ENCODE measurements at regions not wholly inside any gene's neighbourhood (a gene's known extent, or its start where the extent isn't known, plus 50 kb on each side); places are given as distances from the start of the nearest gene placed in this dataset.

DNA sequence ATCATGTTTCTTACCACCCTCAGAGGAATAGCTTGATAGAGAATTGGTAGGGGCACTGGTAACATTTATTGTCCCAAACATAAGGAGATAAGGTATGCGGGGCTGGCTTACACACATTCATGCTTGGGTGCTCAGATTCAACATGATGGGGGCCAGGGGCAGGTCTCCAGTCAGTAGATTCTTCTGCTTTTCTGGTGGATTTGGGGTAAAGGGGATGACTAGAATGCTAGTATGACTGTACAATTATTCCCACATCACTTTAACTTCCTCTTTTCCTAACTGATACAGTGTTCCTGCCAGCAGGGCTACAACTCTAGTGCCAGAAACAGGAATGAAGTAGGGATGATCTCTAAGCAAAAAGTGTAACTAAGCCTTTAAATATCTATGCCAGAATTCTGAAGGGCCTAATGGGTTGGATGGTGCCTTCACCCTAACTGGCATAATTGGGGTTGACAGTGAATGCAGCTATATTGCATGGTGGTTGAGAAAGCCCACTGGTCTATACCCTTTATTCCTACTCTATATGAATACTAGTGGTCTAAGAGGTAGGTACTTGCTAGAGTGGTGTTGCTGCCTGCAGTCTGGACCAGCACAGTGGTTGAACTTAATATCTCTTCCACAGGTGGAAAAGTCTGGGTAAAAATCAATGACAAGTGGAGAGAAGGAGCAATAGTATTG lies 117.4 kb downstream of the IL12A start:
- H3K4me3 ChIP-seq = no peak overlapping the region
- H3K9me3 ChIP-seq = no peaks in the 10 kb centered on the region
- TF ChIP-seq POLR2AphosphoS5 (IDR thresholded peaks at IDR 0.05; ENCODE audit: insufficient read depth in 1 of 2, low read depth in 1 of 2) = no peak
- no peak for TF ChIP-seq CTCF (IDR thresholded peaks at IDR 0.05)
- TF ChIP-seq POLR2A (IDR thresholded peaks at IDR 0.05) = no peak
- H3K27me3 ChIP-seq = no peaks in the 10 kb centered on the region
- no peaks in the 10 kb centered on the region for H3K36me3 ChIP-seq
- intact Hi-C loops (cut with DNase I) = no loop called here
- DNase-seq (ENCODE audit: extremely low spot score in 2 of 2) = no peak
- H3K27ac ChIP-seq = no peak overlapping the region
- no peaks in the 10 kb centered on the region for H3K4me1 ChIP-seq

GRCh38 chr3:160106905-160107861 lies 118.0 kb upstream of the C3orf80 start:
- Histone ChIP-seq H3K9me3 (no peaks in the 10 kb centered on the region), H3K27me3 (no peaks in the 10 kb centered on the region), H3K4me3 (no peak overlapping the region), H3K36me3 (no peaks in the 10 kb centered on the region), H3K4me1 (no peaks in the 10 kb centered on the region), H3K27ac (no peak overlapping the region)
- intact Hi-C loops (cut with DNase I) = no loop called here
- DNase-seq (ENCODE audit: extremely low spot score in 2 of 2) = no peak
- no peak for TF ChIP-seq CTCF (IDR thresholded peaks at IDR 0.05)
- TF ChIP-seq POLR2AphosphoS5 (IDR thresholded peaks at IDR 0.05; ENCODE audit: insufficient read depth in 1 of 2, low read depth in 1 of 2) = no peak
- no peak for TF ChIP-seq POLR2A (IDR thresholded peaks at IDR 0.05)

DNA sequence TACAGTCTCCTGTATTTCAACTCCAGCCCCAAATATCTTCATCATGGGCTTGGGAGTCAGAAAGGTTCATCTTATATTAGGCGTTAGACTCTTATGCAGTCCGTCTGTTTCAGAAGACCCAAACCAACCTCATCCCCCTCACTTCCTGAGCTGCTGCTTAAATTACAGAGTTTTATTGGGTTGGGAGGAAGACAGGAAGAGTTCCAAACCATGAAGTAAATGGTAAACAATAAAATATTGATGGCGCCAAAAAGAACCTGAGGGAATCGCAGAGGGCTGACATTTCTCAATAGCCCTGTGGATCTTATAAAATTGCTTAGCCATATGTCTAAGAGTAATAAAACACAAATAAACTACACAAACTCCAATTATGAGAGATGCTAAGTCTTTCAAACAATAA lies 116.9 kb upstream of the C3orf80 start:
- TF ChIP-seq CTCF (IDR thresholded peaks at IDR 0.05) (no peak), POLR2AphosphoS5 (IDR thresholded peaks at IDR 0.05; ENCODE audit: insufficient read depth in 1 of 2, low read depth in 1 of 2) (no peak), POLR2A (IDR thresholded peaks at IDR 0.05) (no peak)
- Histone ChIP-seq H3K36me3 (no peaks in the 10 kb centered on the region), H3K4me1 (no peaks in the 10 kb centered on the region), H3K9me3 (no peaks in the 10 kb centered on the region), H3K27me3 (no peaks in the 10 kb centered on the region), H3K27ac (no peak overlapping the region), H3K4me3 (no peak overlapping the region)
- no peak for DNase-seq (ENCODE audit: extremely low spot score in 2 of 2)
- intact Hi-C loops (cut with DNase I) = no loop called here

- intact Hi-C loops (cut with DNase I) = no loop called here
- Histone ChIP-seq H3K4me3 (no peak overlapping the region), H3K27ac (no peak overlapping the region), H3K27me3 (no peaks in the 10 kb centered on the region), H3K4me1 (no peaks in the 10 kb centered on the region), H3K36me3 (no peaks in the 10 kb centered on the region), H3K9me3 (no peaks in the 10 kb centered on the region)
- DNase-seq (ENCODE audit: extremely low spot score in 2 of 2) = no peak
- no peak for TF ChIP-seq POLR2AphosphoS5 (IDR thresholded peaks at IDR 0.05; ENCODE audit: insufficient read depth in 1 of 2, low read depth in 1 of 2)
- TF ChIP-seq POLR2A (IDR thresholded peaks at IDR 0.05) = no peak
- TF ChIP-seq CTCF (IDR thresholded peaks at IDR 0.05) = no peak
These were observed 112.7 kb upstream of the C3orf80 start for GRCh38 chr3:160112481-160112880.

- Histone ChIP-seq H3K4me3 (no peak overlapping the region), H3K27ac (no peak overlapping the region), H3K27me3 (no peaks in the 10 kb centered on the region), H3K4me1 (no peaks in the 10 kb centered on the region), H3K9me3 (no peaks in the 10 kb centered on the region), H3K36me3 (no peaks in the 10 kb centered on the region)
- TF ChIP-seq CTCF (IDR thresholded peaks at IDR 0.05) (no peak), POLR2AphosphoS5 (IDR thresholded peaks at IDR 0.05; ENCODE audit: insufficient read depth in 1 of 2, low read depth in 1 of 2) (no peak), POLR2A (IDR thresholded peaks at IDR 0.05) (no peak)
- no peak for DNase-seq (ENCODE audit: extremely low spot score in 2 of 2)
- intact Hi-C loops (cut with DNase I) = no loop called here
These were observed 112.2 kb upstream of the C3orf80 start for GRCh38 chr3:160112996-160113395.
